Progenitor cell of endocrine pancreas (in vitro differentiated cells): ENCODE measurements at regions not wholly inside any gene's neighbourhood (a gene's known extent, or its start where the extent isn't known, plus 50 kb on each side); places are given as distances from the start of the nearest gene placed in this dataset.

Experiments
- DNase-seq: peaks from one replicate; pipeline ENCODE4 v3.0.0; 2021; ENCODE audit warnings: low spot score; ENCODE audit not compliant: unreplicated experiment
- H3K27ac Mint-ChIP-seq: 2 replicates; pipeline ENCODE4 v1.8.0; 2021; ENCODE audit warnings: mild to moderate bottlenecking, moderate library complexity, mixed read lengths
- H3K27me3 Mint-ChIP-seq: 2 replicates; pipeline ENCODE4 v1.8.0; 2021; ENCODE audit warnings: mixed read lengths
- H3K36me3 Mint-ChIP-seq: 2 replicates; pipeline ENCODE4 v1.8.0; 2022; ENCODE audit warnings: mixed read lengths; ENCODE audit not compliant: insufficient read depth
- H3K4me1 Mint-ChIP-seq: 2 replicates; pipeline ENCODE4 v1.8.0; 2021; ENCODE audit warnings: low read depth, mixed read lengths
- H3K4me3 Mint-ChIP-seq: 2 replicates; pipeline ENCODE4 v1.8.0; 2021; ENCODE audit warnings: low read depth, mild to moderate bottlenecking, moderate library complexity, mixed read lengths
- H3K9me3 Mint-ChIP-seq: 2 replicates; pipeline ENCODE4 v1.8.0; 2021; ENCODE audit warnings: low read depth, mixed read lengths
- TF ChIP-seq, protein P1 (sequence below): fragments of 200-600 bp; sonication (generic); IDR thresholded peaks from one replicate; pipeline ENCODE4 v1.5.0; 2021; ENCODE audit warnings: antibody characterized with exemption, mild to moderate bottlenecking; ENCODE audit not compliant: unreplicated experiment

DNA sequence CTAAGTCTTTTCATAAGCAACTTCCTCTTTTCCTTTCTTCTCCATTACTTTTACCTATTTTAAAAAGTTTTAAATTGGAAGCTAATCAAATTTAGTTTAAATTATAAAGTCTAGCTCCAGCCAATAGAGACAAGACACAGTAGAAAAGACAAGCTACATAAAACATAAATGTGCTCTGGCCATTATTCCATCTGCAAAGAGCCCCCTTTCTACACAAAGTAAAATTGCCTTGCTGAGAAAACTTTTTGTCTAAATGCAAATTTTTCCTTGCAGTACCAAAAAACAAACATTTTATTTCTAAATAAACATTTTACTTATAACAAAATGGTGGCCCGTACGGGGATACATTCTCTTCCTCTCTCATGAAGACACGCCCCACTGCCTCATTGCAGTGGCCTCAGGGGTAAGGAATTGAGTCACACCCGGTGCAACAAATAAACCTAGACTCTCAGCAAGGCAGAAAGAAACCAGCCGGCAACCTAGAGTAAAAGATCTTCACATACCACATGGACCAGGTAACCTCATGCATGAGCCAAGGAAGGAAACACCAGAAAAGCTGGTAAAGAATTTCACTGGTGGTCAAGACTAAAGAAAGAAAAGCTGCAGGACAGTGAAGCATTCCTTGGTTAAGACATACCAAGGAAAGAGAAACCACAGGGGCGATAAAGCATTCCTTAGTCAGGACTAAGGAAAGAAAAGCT lies 71.6 kb upstream of the ZNF746 start:
- peaks cover 51% of the 10 kb centered on the region for H3K36me3 Mint-ChIP-seq
- TF ChIP-seq, protein P1, sequence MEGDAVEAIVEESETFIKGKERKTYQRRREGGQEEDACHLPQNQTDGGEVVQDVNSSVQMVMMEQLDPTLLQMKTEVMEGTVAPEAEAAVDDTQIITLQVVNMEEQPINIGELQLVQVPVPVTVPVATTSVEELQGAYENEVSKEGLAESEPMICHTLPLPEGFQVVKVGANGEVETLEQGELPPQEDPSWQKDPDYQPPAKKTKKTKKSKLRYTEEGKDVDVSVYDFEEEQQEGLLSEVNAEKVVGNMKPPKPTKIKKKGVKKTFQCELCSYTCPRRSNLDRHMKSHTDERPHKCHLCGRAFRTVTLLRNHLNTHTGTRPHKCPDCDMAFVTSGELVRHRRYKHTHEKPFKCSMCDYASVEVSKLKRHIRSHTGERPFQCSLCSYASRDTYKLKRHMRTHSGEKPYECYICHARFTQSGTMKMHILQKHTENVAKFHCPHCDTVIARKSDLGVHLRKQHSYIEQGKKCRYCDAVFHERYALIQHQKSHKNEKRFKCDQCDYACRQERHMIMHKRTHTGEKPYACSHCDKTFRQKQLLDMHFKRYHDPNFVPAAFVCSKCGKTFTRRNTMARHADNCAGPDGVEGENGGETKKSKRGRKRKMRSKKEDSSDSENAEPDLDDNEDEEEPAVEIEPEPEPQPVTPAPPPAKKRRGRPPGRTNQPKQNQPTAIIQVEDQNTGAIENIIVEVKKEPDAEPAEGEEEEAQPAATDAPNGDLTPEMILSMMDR, result no peak
- no peak overlapping the region for H3K4me3 Mint-ChIP-seq
- no peaks in the 10 kb centered on the region for H3K27me3 Mint-ChIP-seq
- no peak overlapping the region for H3K27ac Mint-ChIP-seq
- H3K4me1 Mint-ChIP-seq, result no peaks in the 10 kb centered on the region
- H3K9me3 Mint-ChIP-seq, result peaks cover 26% of the 10 kb centered on the region
- no peak for DNase-seq

DNA sequence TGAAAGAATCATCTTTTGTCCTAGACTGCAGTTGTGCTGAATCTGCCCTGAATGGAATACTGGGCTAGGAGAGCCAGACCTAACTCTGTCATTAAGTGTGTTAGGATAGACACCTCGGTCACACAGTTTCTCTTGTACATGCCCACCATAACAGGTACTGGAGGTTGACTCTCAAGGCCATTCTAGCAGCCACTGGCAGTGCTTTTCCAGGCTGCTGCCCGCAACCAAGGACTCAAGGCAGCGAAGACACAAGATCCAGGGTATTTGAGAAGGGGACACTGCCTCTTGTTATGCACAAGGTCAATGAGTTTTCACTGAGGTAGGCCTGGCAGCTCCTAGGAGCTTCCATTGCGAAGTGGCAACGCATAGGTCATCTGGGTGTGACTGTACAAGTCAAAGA lies 70.6 kb upstream of the ZNF746 start:
- no peak for DNase-seq
- Mint-ChIP-seq H3K9me3 (peaks cover 26% of the 10 kb centered on the region), H3K4me1 (no peaks in the 10 kb centered on the region), H3K36me3 (peaks cover 49% of the 10 kb centered on the region), H3K27ac (no peak overlapping the region), H3K27me3 (no peaks in the 10 kb centered on the region), H3K4me3 (no peak overlapping the region)
- TF ChIP-seq, protein P1, result no peak

DNA sequence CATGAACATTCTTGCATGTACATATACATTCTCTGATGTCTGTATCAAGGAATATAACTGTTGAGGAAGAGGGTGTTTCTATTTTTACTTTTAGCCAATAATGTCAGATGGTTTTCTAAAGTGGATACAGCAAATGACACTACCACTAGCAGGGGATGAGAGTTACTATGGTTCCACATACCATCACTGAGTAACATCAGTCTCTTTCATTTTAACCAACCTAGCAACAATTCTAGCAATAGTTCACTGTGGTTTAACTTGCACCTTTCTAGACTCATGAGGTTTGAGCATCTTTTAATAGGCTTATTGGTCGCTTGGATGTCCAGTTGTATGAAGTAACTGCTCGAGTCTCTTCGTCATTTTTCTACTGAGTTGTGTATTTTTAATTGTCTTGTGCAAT lies 68.5 kb upstream of the ZNF746 start:
- Mint-ChIP-seq H3K27ac (no peak overlapping the region), H3K9me3 (peaks cover 11% of the 10 kb centered on the region), H3K4me1 (no peaks in the 10 kb centered on the region), H3K27me3 (no peaks in the 10 kb centered on the region), H3K36me3 (peaks cover 34% of the 10 kb centered on the region), H3K4me3 (no peak overlapping the region)
- TF ChIP-seq, protein P1, result no peak
- no peak for DNase-seq

DNA sequence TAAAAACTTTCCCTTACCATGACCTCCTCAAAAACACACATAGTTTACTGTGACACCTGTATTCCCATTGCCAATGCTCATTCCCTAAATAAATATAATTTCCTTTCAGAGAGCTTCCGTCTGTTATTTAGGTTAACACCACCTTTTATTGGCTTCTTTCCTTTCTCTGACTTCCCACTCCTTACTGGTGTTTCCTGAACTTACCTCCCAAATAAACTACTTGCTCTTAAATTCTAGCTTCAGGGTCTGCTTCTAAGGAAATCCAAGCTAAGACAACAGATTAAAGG lies 67.4 kb upstream of the ZNF746 start:
- Mint-ChIP-seq H3K4me3 (no peak overlapping the region), H3K27ac (no peak overlapping the region), H3K36me3 (peaks cover 31% of the 10 kb centered on the region), H3K9me3 (peaks cover 8% of the 10 kb centered on the region), H3K4me1 (no peaks in the 10 kb centered on the region), H3K27me3 (no peaks in the 10 kb centered on the region)
- no peak for DNase-seq
- TF ChIP-seq, protein P1, result no peak

DNA sequence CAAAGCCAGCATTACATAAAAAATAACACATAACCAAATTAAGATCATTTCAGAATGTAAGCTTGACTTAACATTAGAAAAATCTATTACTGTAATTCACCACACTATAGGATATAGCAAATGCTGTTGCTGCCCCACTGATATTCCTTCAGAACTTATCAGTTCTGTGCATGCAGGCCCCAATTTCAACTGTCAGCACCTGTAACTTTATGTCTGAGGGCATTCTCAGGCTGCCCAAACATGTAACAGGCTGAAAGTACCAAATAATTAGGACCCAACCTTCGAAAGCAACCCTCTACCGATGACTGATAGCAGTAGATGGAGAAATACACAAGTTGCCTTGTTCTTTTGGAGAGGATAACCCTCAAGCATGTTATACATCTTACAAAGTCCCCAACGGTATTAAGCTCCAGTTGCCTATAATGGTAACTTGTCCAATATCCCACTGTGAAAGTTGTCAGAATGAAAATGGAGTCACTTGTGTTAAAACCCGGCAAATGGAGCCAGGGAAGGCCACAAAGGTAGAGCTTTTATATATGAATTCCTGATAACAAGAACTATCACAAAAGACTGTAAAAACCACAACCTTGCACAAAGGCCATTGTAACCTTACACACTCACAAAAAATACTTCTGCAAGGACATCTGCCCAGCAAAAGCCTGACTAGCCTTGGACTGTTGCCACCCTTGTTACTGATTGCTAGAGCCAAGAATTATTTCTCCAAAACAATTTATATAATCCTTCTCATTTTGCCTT lies 66.9 kb upstream of the ZNF746 start:
- Mint-ChIP-seq H3K9me3 (peaks cover 7% of the 10 kb centered on the region), H3K27me3 (no peaks in the 10 kb centered on the region), H3K4me1 (no peaks in the 10 kb centered on the region), H3K27ac (no peak overlapping the region), H3K36me3 (peaks cover 29% of the 10 kb centered on the region), H3K4me3 (no peak overlapping the region)
- no peak for DNase-seq
- TF ChIP-seq, protein P1, result no peak
